Neuronal stem cell (in vitro differentiated cells): ENCODE measurements at regions not wholly inside any gene's neighbourhood (a gene's known extent, or its start where the extent isn't known, plus 50 kb on each side); places are given as distances from the start of the nearest gene placed in this dataset.
"Not testable (repeated sequence)": the region's sequence is repeated elsewhere in the genome, so short reads cannot be mapped to it uniquely, and the experiment has no call there.

ENCODE experiments used
- DNase-seq: peaks from one replicate; pipeline ENCODE4 v3.0.0-alpha.2; 2013; ENCODE audit warnings: low spot score
- H2AFZ ChIP-seq: one replicate; pipeline ENCODE4 v1.6.1; 2013; ENCODE audit warnings: mild to moderate bottlenecking, low read length, inconsistent platforms
- H2AK5ac ChIP-seq: 2 replicates; pipeline ENCODE4 v1.6.1; 2013; ENCODE audit warnings: low read depth, mild to moderate bottlenecking, inconsistent platforms, low read length, moderate library complexity, mixed read lengths
- H2BK120ac ChIP-seq: 2 replicates; pipeline ENCODE4 v1.6.1; 2013; ENCODE audit warnings: low read depth, mild to moderate bottlenecking, inconsistent platforms, low read length, moderate library complexity, mixed read lengths
- H2BK12ac ChIP-seq: one replicate; pipeline ENCODE4 v1.6.1; 2013; ENCODE audit warnings: low read length, inconsistent platforms
- H2BK15ac ChIP-seq: 2 replicates; pipeline ENCODE4 v1.6.1; 2013; ENCODE audit warnings: mild to moderate bottlenecking, low read length, inconsistent platforms, mixed read lengths
- H2BK5ac ChIP-seq: one replicate; pipeline ENCODE4 v1.6.1; 2013; ENCODE audit warnings: inconsistent platforms, mild to moderate bottlenecking, low read length, moderate library complexity
- H3K14ac ChIP-seq: one replicate; pipeline ENCODE4 v1.6.1; 2013; ENCODE audit warnings: low read length, inconsistent platforms
- H3K18ac ChIP-seq: 2 replicates; pipeline ENCODE4 v1.6.1; 2013; ENCODE audit warnings: low read length, inconsistent platforms
- H3K23ac ChIP-seq: 2 replicates; pipeline ENCODE4 v1.6.1; 2013; ENCODE audit warnings: low read depth, mild to moderate bottlenecking, mixed read lengths, low read length, inconsistent platforms; ENCODE audit not compliant: poor library complexity
- H3K27ac ChIP-seq: replicated peaks from 3 replicates; pipeline ENCODE4 v1.5.1; 2013; ENCODE audit warnings: low read length, inconsistent platforms
- H3K27me3 ChIP-seq, 3 experiments: 2 replicates each; pipeline ENCODE4 v1.6.1; 2013; ENCODE audit warnings: low read length in 3 of 3, mild to moderate bottlenecking in 2 of 3, inconsistent platforms in 1 of 3, low read depth in 1 of 3, mixed read lengths in 1 of 3, moderate library complexity in 1 of 3; ENCODE audit not compliant: control insufficient read depth in 3 of 3, insufficient read depth in 3 of 3
- H3K36me3 ChIP-seq, 2 donors: replicated peaks in 1 of 2; 2 replicates each; pipeline ENCODE4 v1.6.1; 2013; ENCODE audit warnings: low read length in 2 of 2; ENCODE audit not compliant: control insufficient read depth in 2 of 2, insufficient read depth in 2 of 2
- H3K4ac ChIP-seq: 2 replicates; pipeline ENCODE4 v1.6.1; 2013; ENCODE audit warnings: inconsistent platforms, mild to moderate bottlenecking, low read length, moderate library complexity
- H3K4me1 ChIP-seq, 2 donors: 1 replicate in 1 of 2; 2 replicates in 1 of 2; pipeline ENCODE4 v1.6.1; 2013; ENCODE audit warnings: low read length in 2 of 2, low read depth in 1 of 2; ENCODE audit not compliant: control insufficient read depth in 2 of 2, insufficient read depth in 1 of 2
- H3K4me2 ChIP-seq: one replicate; pipeline ENCODE4 v1.6.1; 2013; ENCODE audit warnings: mild to moderate bottlenecking, low read length, inconsistent platforms; ENCODE audit not compliant: insufficient read depth, poor library complexity, severe bottlenecking
- H3K4me3 ChIP-seq, 2 donors: 2 replicates each; pipeline ENCODE4 v1.5.1; 2013; ENCODE audit warnings: low read length in 2 of 2, mild to moderate bottlenecking in 2 of 2, inconsistent platforms in 1 of 2, moderate library complexity in 1 of 2
- H3K79me1 ChIP-seq: one replicate; pipeline ENCODE4 v1.6.1; 2013; ENCODE audit warnings: low read depth, mild to moderate bottlenecking, inconsistent platforms, low read length, moderate library complexity
- H3K9ac ChIP-seq: one replicate; pipeline ENCODE4 v1.6.1; 2013; ENCODE audit warnings: mild to moderate bottlenecking, low read depth, low read length, inconsistent platforms; ENCODE audit not compliant: poor library complexity
- H3K9me3 ChIP-seq, 2 donors: replicated peaks in 1 of 2; 2 replicates each; pipeline versions ENCODE3 to v1.6.1; 2013; ENCODE audit warnings: low read length in 2 of 2, mild to moderate bottlenecking in 2 of 2, inconsistent platforms in 1 of 2, low read depth in 1 of 2, mixed read lengths in 1 of 2, moderate library complexity in 1 of 2; ENCODE audit not compliant: control insufficient read depth in 2 of 2, insufficient read depth in 1 of 2
- H4K8ac ChIP-seq: one replicate; pipeline ENCODE4 v1.6.1; 2013; ENCODE audit warnings: low read depth, mild to moderate bottlenecking, inconsistent platforms, low read length, moderate library complexity
- H4K91ac ChIP-seq: one replicate; pipeline ENCODE4 v1.6.1; 2013; ENCODE audit warnings: low read length, low read depth, mild to moderate bottlenecking, inconsistent platforms; ENCODE audit not compliant: poor library complexity
- WGBS, 2 donors: extraction: QIAGEN DNeasy Blood & Tissue Kit; methylation state at CpG; one replicate each; pipeline ENCODE4 v1.1.7; 2013; ENCODE audit warnings: missing lambda C conversion rate in 2 of 2, mixed read lengths in 1 of 2; ENCODE audit not compliant: insufficient read length in 2 of 2, insufficient replicate concordance in 1 of 2; ENCODE audit errors: extremely low coverage in 2 of 2; 5-methylcytosine and 5-hydroxymethylcytosine counted together

- H2AFZ ChIP-seq, H2AK5ac ChIP-seq, H3K4me2 ChIP-seq, H3K36me3 ChIP-seq, H3K27ac ChIP-seq, DNase-seq, H2BK5ac ChIP-seq, H3K79me1 ChIP-seq, H3K23ac ChIP-seq, H2BK15ac ChIP-seq, H2BK120ac ChIP-seq, H3K9ac ChIP-seq, H4K91ac ChIP-seq, H3K4me3 ChIP-seq, H3K9me3 ChIP-seq, H4K8ac ChIP-seq, H3K14ac ChIP-seq, H3K18ac ChIP-seq, H3K4me1 ChIP-seq, H2BK12ac ChIP-seq, H3K27me3 ChIP-seq, H3K4ac ChIP-seq: not testable (repeated sequence)
- WGBS, 2 donors, result no CpG with 5 or more reads among the region's 9 CpGs
Observed at GRCh38 chr7:41435020-41435419, 267.9 kb downstream of the INHBA start.

GRCh38 chr7:41431671-41432070 is 271.2 kb downstream of the INHBA start:
- Histone ChIP-seq H2AFZ (no peak overlapping the region), H3K27ac (no peak overlapping the region), H3K9ac (no peak overlapping the region), H3K14ac (no peak overlapping the region), H3K36me3 (no peaks in the 10 kb centered on the region), H3K4ac (no peak overlapping the region), H3K18ac (no peak overlapping the region), H3K79me1 (no peaks in the 10 kb centered on the region), H2BK12ac (no peak overlapping the region), H2BK120ac (no peak overlapping the region), H3K4me3 (no peak overlapping the region), H3K9me3 (no peaks in the 10 kb centered on the region), H3K4me2 (no peak overlapping the region), H2AK5ac (no peak overlapping the region), H2BK15ac (no peak overlapping the region), H3K23ac (no peak overlapping the region), H4K91ac (no peak overlapping the region), H2BK5ac (no peak overlapping the region), H3K27me3 (no peaks in the 10 kb centered on the region), H3K4me1 (no peaks in the 10 kb centered on the region), H4K8ac (no peak overlapping the region)
- no peak for DNase-seq
- WGBS, 2 donors, result no CpG with 5 or more reads among the region's 3 CpGs

GRCh38 chr7:41428381-41428780 is 274.5 kb downstream of the INHBA start:
- no peak overlapping the region for H3K4ac ChIP-seq
- no peak overlapping the region for H3K4me3 ChIP-seq
- no peak for DNase-seq
- H2BK120ac ChIP-seq, result no peak overlapping the region
- H2AK5ac ChIP-seq, result no peak overlapping the region
- H3K9ac ChIP-seq, result no peak overlapping the region
- H3K4me2 ChIP-seq, result no peak overlapping the region
- H3K14ac ChIP-seq, result no peak overlapping the region
- H2BK15ac ChIP-seq, result no peak overlapping the region
- no peaks in the 10 kb centered on the region for H3K27me3 ChIP-seq
- no peaks in the 10 kb centered on the region for H3K9me3 ChIP-seq
- H3K79me1 ChIP-seq, result no peaks in the 10 kb centered on the region
- WGBS, 2 donors, result no CpG with 5 or more reads among the region's 4 CpGs
- H2BK12ac ChIP-seq, result no peak overlapping the region
- H2AFZ ChIP-seq, result no peak overlapping the region
- H2BK5ac ChIP-seq, result no peak overlapping the region
- no peak overlapping the region for H3K27ac ChIP-seq
- H3K4me1 ChIP-seq, result no peaks in the 10 kb centered on the region
- no peak overlapping the region for H3K18ac ChIP-seq
- no peaks in the 10 kb centered on the region for H3K36me3 ChIP-seq
- H4K91ac ChIP-seq, result no peak overlapping the region
- H3K23ac ChIP-seq, result no peak overlapping the region
- no peak overlapping the region for H4K8ac ChIP-seq

- no peak overlapping the region for H3K27ac ChIP-seq
- H2AFZ ChIP-seq, result no peak overlapping the region
- H3K36me3 ChIP-seq, result no peaks in the 10 kb centered on the region
- H2AK5ac ChIP-seq, result no peak overlapping the region
- no peak for DNase-seq
- H4K91ac ChIP-seq, result no peak overlapping the region
- no peak overlapping the region for H3K23ac ChIP-seq
- no peaks in the 10 kb centered on the region for H3K79me1 ChIP-seq
- H3K9ac ChIP-seq, result no peak overlapping the region
- H3K4me2 ChIP-seq, result no peak overlapping the region
- H3K9me3 ChIP-seq, result no peaks in the 10 kb centered on the region
- H3K18ac ChIP-seq, result no peak overlapping the region
- H3K4ac ChIP-seq, result no peak overlapping the region
- no peaks in the 10 kb centered on the region for H3K4me1 ChIP-seq
- no CpG with 5 or more reads among the region's 3 CpGs for WGBS, 2 donors
- no peak overlapping the region for H4K8ac ChIP-seq
- H2BK15ac ChIP-seq, result no peak overlapping the region
- H3K14ac ChIP-seq, result no peak overlapping the region
- H2BK5ac ChIP-seq, result no peak overlapping the region
- H2BK12ac ChIP-seq, result no peak overlapping the region
- no peaks in the 10 kb centered on the region for H3K27me3 ChIP-seq
- H3K4me3 ChIP-seq, result no peak overlapping the region
- no peak overlapping the region for H2BK120ac ChIP-seq
Observed at GRCh38 chr7:41425926-41426325, 277.0 kb downstream of the INHBA start.
